ENCODE measurements at regions not wholly inside any gene's neighbourhood (a gene's known extent, or its start where the extent isn't known, plus 50 kb on each side); places are given as distances from the start of the nearest gene placed in this dataset.

- TF ChIP-seq CTCF (conservative IDR thresholded peaks at IDR 0.05; ENCODE audit: low read length), result no peak
- no peak overlapping the region for H3K4me3 ChIP-seq (ENCODE audit: low read length)
- no peak for DNase-seq (ENCODE audit: low read depth)
Observed at GRCh38 chr11:82004537-82005213, 729.0 kb downstream of the FAM181B start.

GRCh38 chr11:82003671-82004515, 729.8 kb downstream of the FAM181B start:
- DNase-seq (ENCODE audit: low read depth), result peak; percentile 57
- H3K4me3 ChIP-seq (ENCODE audit: low read length), result no peak overlapping the region
- TF ChIP-seq CTCF (conservative IDR thresholded peaks at IDR 0.05; ENCODE audit: low read length), result no peak

DNA sequence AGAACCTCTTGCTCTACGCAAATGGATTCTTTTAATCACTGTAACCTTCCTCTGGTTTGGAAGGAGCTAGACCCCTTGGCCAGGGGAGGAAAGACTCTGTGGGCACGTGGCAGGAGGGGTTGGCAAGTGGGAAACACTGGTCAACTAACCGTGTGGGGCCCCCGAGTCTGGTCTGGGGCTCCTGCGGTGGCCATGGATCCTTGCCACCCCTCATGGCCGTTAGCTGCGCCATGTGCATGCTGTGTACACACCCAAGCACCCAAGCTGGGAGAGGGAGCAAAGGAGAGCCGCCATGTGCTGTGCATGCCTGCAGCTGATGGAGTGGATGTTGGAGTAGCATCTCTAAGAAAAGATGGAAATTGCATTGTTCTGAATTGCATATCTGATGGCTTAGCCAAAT, 730.6 kb downstream of the FAM181B start:
- no peak for TF ChIP-seq CTCF (conservative IDR thresholded peaks at IDR 0.05; ENCODE audit: low read length)
- DNase-seq (ENCODE audit: low read depth), result no peak

DNA sequence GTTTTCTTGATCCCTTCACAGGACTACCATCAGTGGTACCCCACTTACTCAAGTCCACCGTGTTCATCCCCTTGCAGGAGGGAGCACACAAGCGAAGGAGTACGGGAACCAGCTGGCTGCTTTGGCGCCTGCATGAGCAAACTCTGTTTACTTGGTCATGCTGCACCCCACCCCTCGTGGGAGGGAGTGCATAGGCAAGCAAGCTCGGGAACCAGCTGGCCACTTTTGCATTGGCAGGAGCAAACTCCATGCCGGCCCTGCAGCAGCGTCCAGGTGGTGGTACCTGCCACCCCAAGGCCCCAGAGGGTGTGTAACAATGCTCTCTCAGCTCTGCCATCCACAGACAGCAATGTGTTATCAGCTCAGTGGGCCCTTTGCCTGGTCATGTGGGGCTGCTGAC, 737.8 kb downstream of the FAM181B start:
- DNase-seq (ENCODE audit: low read depth), result no peak
- H3K4me3 ChIP-seq (ENCODE audit: low read length), result no peak overlapping the region
- no peak for TF ChIP-seq CTCF (conservative IDR thresholded peaks at IDR 0.05; ENCODE audit: low read length)

More for the DNA sequence above, 730.6 kb downstream of the FAM181B start:
- H3K4me3 ChIP-seq (ENCODE audit: low read length), result no peak overlapping the region

DNA sequence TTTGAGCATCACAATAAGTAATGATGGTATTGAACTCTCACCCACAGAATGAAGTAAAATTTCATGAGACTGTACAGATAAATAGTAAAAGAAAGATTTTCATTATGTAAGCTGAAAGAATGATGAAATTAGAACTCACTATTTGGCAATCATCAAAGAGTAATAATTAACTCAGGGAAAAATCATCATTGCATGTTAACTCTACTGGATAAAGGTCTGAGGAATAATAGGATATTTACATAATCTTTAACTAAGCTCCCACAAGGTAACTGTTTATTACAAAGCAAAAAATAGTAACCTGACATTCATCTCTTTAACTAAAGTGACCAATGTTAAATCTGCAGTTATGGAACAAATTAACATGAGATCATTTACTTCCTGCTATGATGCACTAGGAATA, 739.9 kb downstream of the FAM181B start:
- DNase-seq (ENCODE audit: low read depth), result no peak
- H3K4me3 ChIP-seq (ENCODE audit: low read length), result no peak overlapping the region
- TF ChIP-seq CTCF (conservative IDR thresholded peaks at IDR 0.05; ENCODE audit: low read length), result no peak

- no peak for TF ChIP-seq CTCF (conservative IDR thresholded peaks at IDR 0.05; ENCODE audit: low read length)
- no peak overlapping the region for H3K4me3 ChIP-seq (ENCODE audit: low read length)
- DNase-seq (ENCODE audit: low read depth), result no peak
Observed at GRCh38 chr11:81990659-81991443, 742.8 kb downstream of the FAM181B start.
